Stimulated activated CD8-positive, alpha-beta memory T cell treated with anti-CD3 and anti-CD28 coated beads, Interleukin-7, amount 100 ng/mL, for 4 hours (primary cell): ENCODE measurements at regions not wholly inside any gene's neighbourhood (a gene's known extent, or its start where the extent isn't known, plus 50 kb on each side); places are given as distances from the start of the nearest gene placed in this dataset.

Experiments used
- DNase-seq, 2 donors: peaks; one replicate each; pipeline ENCODE4 v3.0.0-alpha.2; 2020; ENCODE audit warnings: low read depth in 2 of 2

- DNase-seq = no peak
Observed at GRCh38 chr5:89729623-89730301, 679.8 kb downstream of the CETN3 start.

- no peak for DNase-seq
Observed at GRCh38 chr5:89728750-89729149, 680.8 kb downstream of the CETN3 start.

GRCh38 chr5:89728134-89728533 is 681.4 kb downstream of the CETN3 start:
- DNase-seq = no peak

GRCh38 chr5:89724379-89725095 is 685.0 kb downstream of the CETN3 start:
- no peak for DNase-seq

- no peak for DNase-seq
Observed at GRCh38 chr5:89723907-89724306, 685.6 kb downstream of the CETN3 start.

- DNase-seq = no peak
Observed at GRCh38 chr5:89722538-89722937, 687.0 kb downstream of the CETN3 start.

- DNase-seq = no peak
Observed at GRCh38 chr5:89721931-89722330, 687.6 kb downstream of the CETN3 start.

- no peak for DNase-seq
Observed at GRCh38 chr5:89721353-89721752, 688.2 kb downstream of the CETN3 start.

GRCh38 chr5:89712134-89712700 is 697.3 kb downstream of the CETN3 start:
- DNase-seq = no peak

GRCh38 chr5:89711526-89711925 is 698.0 kb downstream of the CETN3 start:
- no peak for DNase-seq

- DNase-seq = no peak
Observed at GRCh38 chr5:89710006-89710405, 699.5 kb downstream of the CETN3 start.

GRCh38 chr5:89707891-89708290 is 701.7 kb downstream of the CETN3 start:
- DNase-seq = no peak

GRCh38 chr5:89706731-89707130 is 702.8 kb downstream of the CETN3 start:
- no peak for DNase-seq

GRCh38 chr5:89703817-89704216 is 705.7 kb downstream of the CETN3 start:
- no peak for DNase-seq

GRCh38 chr5:89698028-89698427 is 711.5 kb downstream of the CETN3 start:
- no peak for DNase-seq

GRCh38 chr5:89697581-89697980 is 712.0 kb downstream of the CETN3 start:
- no peak for DNase-seq

- DNase-seq = no peak
Observed at GRCh38 chr5:89695371-89695770, 714.2 kb downstream of the CETN3 start.

- DNase-seq = no peak
Observed at GRCh38 chr5:89694026-89694550, 715.5 kb downstream of the CETN3 start.

- no peak for DNase-seq
Observed at GRCh38 chr5:89690331-89690730, 719.2 kb downstream of the CETN3 start.

- DNase-seq = no peak
Observed at GRCh38 chr5:89686081-89686765, 723.3 kb downstream of the CETN3 start.

- no peak for DNase-seq
Observed at GRCh38 chr5:89676634-89677033, 732.9 kb downstream of the CETN3 start.

- no peak for DNase-seq
Observed at GRCh38 chr5:89673019-89673418, 736.5 kb downstream of the CETN3 start.
